OCI-LY7 (cell line): ENCODE measurements at regions not wholly inside any gene's neighbourhood (a gene's known extent, or its start where the extent isn't known, plus 50 kb on each side); places are given as distances from the start of the nearest gene placed in this dataset.

Experiments used
- EZH2phosphoT487 ChIP-seq: fragments of 200-600 bp; sonication (generic); IDR thresholded peaks from 2 replicates; pipeline ENCODE4 v1.6.1; 2018; ENCODE audit warnings: low read depth, borderline replicate concordance, mild to moderate bottlenecking, mixed run types, antibody characterized with exemption, low read length, moderate library complexity, mixed read lengths
- TF ChIP-seq, protein P1 (sequence below): fragments of 200-600 bp; sonication (generic); conservative IDR thresholded peaks from 2 replicates; pipeline ENCODE4 v1.5.1; 2014; ENCODE audit warnings: mild to moderate bottlenecking, antibody characterized with exemption, low read length, moderate library complexity, mixed read lengths

DNA sequence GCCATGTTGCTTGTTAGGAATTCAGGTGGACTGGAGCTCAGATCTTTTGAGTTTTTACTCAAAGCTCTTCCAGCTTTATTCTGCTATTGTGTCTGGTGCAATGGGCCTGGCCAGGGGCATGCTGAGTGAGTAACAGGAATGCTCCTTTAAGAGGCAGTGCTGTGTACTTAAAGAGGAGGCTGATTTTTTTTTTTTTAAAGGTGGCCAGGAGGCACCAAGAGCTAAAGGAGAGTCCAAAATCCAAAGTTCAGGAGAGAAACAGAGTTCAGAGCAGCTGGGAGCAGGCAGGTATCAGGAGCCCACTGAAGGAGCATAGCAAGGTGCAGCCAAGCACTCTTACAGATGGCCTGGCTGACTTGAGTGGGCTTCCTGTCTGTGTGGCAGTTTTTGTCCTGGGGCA, 178.7 kb downstream of the FMR1NB start:
- TF ChIP-seq, protein P1, sequence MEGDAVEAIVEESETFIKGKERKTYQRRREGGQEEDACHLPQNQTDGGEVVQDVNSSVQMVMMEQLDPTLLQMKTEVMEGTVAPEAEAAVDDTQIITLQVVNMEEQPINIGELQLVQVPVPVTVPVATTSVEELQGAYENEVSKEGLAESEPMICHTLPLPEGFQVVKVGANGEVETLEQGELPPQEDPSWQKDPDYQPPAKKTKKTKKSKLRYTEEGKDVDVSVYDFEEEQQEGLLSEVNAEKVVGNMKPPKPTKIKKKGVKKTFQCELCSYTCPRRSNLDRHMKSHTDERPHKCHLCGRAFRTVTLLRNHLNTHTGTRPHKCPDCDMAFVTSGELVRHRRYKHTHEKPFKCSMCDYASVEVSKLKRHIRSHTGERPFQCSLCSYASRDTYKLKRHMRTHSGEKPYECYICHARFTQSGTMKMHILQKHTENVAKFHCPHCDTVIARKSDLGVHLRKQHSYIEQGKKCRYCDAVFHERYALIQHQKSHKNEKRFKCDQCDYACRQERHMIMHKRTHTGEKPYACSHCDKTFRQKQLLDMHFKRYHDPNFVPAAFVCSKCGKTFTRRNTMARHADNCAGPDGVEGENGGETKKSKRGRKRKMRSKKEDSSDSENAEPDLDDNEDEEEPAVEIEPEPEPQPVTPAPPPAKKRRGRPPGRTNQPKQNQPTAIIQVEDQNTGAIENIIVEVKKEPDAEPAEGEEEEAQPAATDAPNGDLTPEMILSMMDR = no peak
- TF ChIP-seq EZH2phosphoT487 = no peak
